DMS53 treated with DMSO at 0.1 percent for 48 hours (cell line): ENCODE measurements at regions not wholly inside any gene's neighbourhood (a gene's known extent, or its start where the extent isn't known, plus 50 kb on each side); places are given as distances from the start of the nearest gene placed in this dataset.
"Not testable (repeated sequence)": the region's sequence is repeated elsewhere in the genome, so short reads cannot be mapped to it uniquely, and the experiment has no call there.

ENCODE experiments used
- DNase-seq: peaks from one replicate; lab custom pipeline; 2025; ENCODE audit not compliant: unreplicated experiment; lab: John Stamatoyannopoulos, UW

DNA sequence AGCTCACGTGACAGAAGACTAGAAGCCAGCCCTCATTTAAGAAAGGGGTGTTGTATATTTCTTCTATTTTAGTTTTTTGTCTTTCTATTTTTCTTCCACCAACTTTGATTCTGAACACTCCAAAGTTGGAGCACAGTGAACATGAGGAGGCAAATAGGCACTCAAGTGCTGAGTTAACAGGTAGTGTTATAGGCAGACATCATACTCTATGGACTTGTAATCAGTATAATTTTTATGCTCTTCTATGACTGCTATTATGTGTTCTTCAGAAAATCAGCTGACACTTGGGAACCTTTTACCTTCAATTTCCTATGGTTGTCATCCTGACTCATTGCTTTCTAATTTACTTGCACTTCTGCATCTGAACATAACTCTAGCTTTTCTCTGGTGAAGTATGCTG, 396.3 kb upstream of the EYS start:
- DNase-seq = no peak

- no peak for DNase-seq
These were observed 389.7 kb upstream of the EYS start for GRCh38 chr6:66096679-66097078.

DNA sequence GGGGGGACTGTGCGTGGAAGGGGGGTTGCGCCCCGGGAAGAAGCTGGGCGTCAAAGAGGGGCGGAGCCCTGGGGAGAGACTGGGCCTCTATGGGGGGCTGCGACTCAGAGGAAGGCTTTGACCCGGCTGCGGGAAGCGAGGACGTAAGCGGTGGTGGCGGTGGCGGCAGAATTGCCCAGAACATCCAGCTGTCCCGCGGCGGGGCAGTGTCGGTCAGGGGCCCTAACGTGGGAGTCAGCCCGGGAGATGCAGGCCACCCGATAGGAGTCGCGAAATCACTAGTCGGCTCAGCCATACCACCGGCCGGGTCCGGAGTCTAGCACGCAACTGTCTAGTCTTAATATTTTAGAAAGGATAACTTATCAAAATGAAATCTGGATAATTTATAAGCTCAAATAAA, 387.6 kb upstream of the EYS start:
- DNase-seq = no peak

GRCh38 chr6:66092306-66092705, 385.3 kb upstream of the EYS start:
- not testable (repeated sequence) for DNase-seq

GRCh38 chr6:66086532-66086931, 379.5 kb upstream of the EYS start:
- no peak for DNase-seq

- no peak for DNase-seq
These were observed 375.9 kb upstream of the EYS start for GRCh38 chr6:66082914-66083313.

DNA sequence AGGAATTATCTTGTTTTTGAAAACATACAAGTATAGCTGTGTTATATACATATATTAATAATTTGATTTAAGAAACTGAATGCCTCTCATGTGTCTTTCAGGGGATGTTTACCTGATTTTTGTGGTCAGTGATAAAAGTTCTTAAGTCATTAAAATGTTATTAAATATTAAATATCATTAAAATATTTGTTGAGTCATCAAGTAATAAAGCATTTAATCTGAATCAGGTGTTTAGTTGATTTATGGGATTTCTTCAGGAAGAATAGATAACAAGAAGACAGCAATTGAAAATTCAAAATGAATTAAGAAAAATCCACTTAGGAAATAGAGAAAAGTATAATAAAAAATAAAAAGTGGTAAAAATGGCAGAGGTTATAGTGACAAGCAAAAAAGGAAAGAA, 361.9 kb upstream of the EYS start:
- no peak for DNase-seq

DNA sequence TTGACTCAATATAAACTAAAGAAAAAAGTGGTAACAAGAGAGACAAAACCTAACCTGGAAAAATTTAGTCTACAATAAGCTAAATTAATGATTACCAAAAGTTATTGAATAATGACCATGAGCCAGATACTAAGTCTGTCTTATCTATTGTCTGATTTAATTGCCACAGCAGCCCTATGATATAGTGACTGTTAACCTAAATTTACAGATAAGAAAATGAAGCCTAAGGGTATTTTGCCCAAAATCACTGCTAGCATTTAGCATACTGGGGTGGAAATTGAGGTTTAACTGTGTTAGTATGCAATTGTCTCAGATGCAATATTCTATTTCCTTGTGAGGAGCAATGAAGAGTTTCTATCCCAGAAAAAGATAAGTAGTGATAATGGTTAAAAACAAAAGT, 361.0 kb upstream of the EYS start:
- DNase-seq = no peak

DNA sequence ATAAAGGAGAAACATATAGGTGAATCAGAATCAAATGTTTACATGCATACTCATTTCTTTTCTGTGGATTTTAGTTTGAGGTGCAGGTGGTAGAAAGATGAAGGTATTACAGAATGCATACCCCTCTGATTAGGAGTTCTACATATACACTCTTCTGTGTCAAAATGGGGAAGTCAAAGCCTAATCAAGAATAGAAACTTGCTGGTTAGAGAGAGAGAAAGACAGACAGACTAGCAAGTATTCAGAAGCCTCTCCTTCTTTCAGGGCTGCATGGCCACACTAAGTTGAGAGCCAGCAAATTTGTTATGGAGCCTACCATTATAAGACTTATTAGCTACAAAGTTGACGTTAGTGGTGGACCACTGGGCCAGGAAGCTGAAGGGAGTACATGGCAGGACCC, 358.3 kb upstream of the EYS start:
- DNase-seq = no peak

GRCh38 chr6:66057034-66057433, 350.0 kb upstream of the EYS start:
- DNase-seq = no peak

DNA sequence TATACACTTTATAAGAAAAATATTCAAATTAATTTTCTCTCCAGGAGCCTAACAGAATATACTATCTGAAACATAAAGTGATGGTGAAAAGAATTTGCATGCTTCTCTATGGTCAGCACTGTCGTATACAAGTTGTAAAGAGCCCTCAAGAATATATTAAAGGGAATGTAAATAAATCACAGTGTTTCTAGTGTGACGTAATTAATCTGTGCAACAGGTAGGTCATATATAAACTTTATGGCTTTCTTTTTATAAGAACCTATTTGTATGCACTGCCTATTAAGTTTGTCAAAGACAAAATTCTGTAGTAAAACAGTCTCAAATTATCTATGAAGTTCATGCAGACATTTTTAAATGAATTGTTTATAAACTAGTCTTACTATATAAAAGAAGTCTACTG, 347.9 kb upstream of the EYS start:
- no peak for DNase-seq

DNA sequence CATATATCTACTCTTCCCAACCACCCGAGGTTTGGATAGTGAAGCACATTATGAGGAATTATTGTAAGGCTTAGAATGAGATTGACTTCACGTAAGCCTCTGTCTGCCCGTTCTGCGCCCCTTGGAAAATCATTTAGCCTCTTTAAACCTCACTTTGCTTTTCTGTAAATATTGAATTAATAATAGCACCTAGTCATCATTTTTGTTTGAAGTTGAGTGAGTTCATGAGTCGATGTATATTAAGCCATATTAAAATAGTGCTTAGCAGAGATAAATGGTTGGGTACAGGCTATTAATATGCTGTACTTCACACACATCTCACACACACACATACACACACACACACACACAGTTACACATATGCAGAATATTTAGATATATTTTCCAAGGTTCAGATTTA, 344.8 kb upstream of the EYS start:
- DNase-seq = no peak

DNA sequence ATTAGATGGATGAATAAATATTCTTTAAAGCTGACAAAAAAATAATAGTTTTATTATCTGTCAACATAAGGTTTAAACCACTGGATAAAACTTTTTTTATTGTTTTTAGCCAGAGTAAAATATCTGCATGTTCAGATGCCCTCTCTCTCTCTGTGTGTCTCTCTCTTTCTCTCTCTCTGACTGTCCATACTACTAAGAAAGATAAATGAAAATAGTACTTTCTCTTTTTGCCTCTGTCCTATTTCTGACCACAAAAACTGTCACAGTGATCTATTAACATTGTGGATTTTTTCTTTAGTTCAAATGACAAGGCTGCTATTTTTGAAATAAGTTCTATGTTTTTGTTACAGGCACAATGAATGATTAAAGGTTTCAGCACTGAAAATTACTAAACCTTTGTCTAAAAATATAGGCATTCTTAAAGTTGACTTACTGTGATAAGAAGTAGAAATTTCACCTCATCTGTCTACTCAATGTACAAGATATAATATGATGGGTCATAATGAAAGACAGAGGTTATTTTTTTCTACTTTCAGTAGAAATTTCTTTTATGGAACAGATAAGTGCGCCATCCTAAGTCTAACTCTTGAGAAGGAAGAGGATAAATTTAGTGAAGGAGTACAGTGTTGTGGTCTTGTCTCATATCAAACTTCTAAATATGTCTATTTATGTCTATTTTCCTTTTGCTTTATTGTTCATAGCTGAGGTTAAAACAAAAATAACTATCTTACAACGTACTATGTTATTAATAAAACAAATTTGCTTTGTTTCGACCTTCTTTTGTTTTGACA, 341.9 kb upstream of the EYS start:
- DNase-seq = no peak

DNA sequence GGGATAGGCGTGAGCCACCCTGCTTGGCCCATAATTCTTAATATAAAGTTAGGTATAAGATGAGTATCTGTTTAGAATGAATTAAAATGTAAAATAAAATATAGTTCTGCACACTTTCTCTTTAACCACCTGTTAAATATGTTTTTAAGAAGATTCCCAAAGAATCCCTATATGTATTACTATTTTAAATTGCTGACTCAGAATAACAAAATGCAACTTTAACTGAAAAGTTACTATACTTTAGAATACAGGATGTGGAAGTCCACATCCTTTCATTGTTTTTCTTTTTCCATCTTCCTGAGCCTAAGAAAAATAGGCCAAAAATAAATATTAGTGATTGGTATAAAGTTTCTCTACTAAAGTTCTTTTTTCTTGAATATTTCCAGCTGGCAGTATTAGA, 325.6 kb upstream of the EYS start:
- no peak for DNase-seq

DNA sequence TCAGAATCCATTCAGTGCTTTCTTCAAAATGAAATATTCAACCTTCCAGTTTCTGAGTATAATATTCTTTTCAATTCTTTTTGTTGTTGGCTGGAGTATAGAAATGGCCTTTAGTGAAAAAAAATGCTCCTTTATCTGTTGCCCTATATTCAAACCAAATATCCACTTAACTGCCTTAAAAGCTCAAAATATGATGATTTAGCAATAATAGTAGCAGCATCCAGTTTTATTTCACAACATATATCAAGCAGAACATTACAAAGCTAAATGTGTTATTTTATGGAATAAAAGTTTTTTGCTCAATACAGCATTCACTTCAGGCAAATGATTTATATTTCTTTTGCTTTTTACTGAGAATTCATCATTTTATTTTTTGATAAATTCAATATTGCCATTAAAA, 322.4 kb upstream of the EYS start:
- no peak for DNase-seq

DNA sequence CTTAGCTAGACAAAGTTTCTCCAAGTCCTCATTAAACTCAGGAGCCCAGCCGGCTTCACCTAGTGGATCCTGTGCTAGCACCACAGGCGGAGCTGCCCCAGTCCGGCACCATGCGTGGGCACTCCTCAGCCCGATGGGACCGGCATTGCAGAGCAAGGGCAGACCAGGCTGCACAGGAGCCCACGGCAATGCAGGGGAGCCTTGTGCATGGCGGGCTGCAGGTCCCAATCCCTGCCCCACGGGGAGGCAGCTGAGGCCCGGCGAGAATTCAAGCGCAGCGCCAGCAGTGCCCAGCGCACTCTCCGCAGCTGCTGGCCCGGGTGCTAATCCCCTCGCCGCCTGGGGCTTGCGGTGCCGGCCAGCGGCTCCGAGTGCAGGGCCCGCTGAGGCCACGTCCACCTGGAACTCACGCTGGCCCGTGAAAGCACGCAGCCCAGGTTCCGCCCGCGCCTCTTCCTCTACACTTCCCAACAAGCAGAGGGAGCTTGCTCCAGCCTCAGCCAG, 292.3 kb upstream of the EYS start:
- DNase-seq = no peak

GRCh38 chr6:65998544-65998943, 291.5 kb upstream of the EYS start:
- DNase-seq = no peak

- no peak for DNase-seq
These were observed 290.5 kb upstream of the EYS start for GRCh38 chr6:65997539-65997938.

DNA sequence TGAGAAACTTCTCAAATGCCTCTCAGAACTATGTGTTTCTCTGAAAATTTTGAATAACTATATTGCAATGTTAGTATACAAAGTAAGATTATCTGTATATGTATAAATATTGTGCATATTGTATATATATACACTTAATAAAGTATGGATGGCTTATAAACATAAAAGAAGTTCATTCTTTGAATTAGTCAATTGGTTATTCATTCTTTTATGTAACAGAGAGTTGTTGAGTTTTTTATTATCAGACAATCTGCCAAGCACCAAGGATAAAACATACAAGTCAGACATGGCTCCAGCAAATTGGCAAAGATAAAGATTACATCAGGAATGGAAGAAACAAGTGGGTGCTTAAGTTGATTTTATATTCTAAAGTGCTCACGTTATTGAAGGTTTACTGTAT, 289.1 kb upstream of the EYS start:
- DNase-seq = no peak

GRCh38 chr6:65989676-65990075, 282.6 kb upstream of the EYS start:
- no peak for DNase-seq

GRCh38 chr6:65988006-65988405, 281.0 kb upstream of the EYS start:
- no peak for DNase-seq

DNA sequence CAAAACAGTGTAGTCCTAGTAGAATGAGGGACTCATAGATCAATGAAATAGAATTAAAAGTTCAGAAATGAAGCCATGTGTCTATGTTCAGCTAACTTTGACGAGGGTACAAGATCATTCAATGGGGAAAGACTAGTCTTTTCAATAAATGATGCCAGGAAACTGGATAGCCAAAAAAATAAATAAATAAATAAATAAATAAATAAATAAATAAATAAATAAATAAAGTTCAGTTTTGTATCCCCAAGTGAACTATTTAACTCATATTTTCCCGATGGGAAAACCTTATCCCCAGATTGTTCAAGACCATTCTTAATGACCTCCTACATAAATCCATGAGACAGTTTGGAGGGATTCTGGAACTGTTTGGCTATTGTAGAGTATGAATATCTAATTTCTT, 277.1 kb upstream of the EYS start:
- DNase-seq = no peak

GRCh38 chr6:65979120-65979519, 272.1 kb upstream of the EYS start:
- DNase-seq = no peak
